Smooth muscle cell (in vitro differentiated cells): ENCODE measurements at regions not wholly inside any gene's neighbourhood (a gene's known extent, or its start where the extent isn't known, plus 50 kb on each side); places are given as distances from the start of the nearest gene placed in this dataset.

Source experiments
- DNase-seq: peaks from one replicate; lab custom pipeline; 2025; ENCODE audit not compliant: unreplicated experiment; lab: John Stamatoyannopoulos, UW
- H2AFZ ChIP-seq: fragments of 200-600 bp; sonication (generic); 2 replicates; pipeline ENCODE4 v1.6.0; 2016; ENCODE audit warnings: antibody characterized with exemption, low read depth, mild to moderate bottlenecking
- H3F3A ChIP-seq: fragments of 200-600 bp; sonication (generic); 2 replicates; pipeline ENCODE4 v1.6.0; 2017; ENCODE audit warnings: antibody characterized with exemption, low read depth
- H3K27ac ChIP-seq: fragments of 200-600 bp; sonication (generic); 2 replicates; pipeline ENCODE4 v1.5.1; 2016; ENCODE audit warnings: low read depth, mild to moderate bottlenecking
- H3K27me3 ChIP-seq: fragments of 200-600 bp; sonication (generic); 2 replicates; pipeline ENCODE4 v1.6.1; 2016; ENCODE audit warnings: low read depth, mild to moderate bottlenecking
- H3K36me3 ChIP-seq: fragments of 200-600 bp; sonication (generic); 2 replicates; pipeline ENCODE4 v1.5.1; 2016; ENCODE audit warnings: low read depth
- H3K4me1 ChIP-seq: fragments of 200-600 bp; sonication (generic); 2 replicates; pipeline ENCODE4 v1.5.1; 2016; ENCODE audit warnings: low read depth
- H3K4me2 ChIP-seq: fragments of 200-600 bp; sonication (generic); 2 replicates; pipeline ENCODE4 v1.6.0; 2016; ENCODE audit warnings: mild to moderate bottlenecking
- H3K4me3 ChIP-seq: fragments of 200-600 bp; sonication (generic); 2 replicates; pipeline ENCODE4 v1.5.1; 2016; ENCODE audit warnings: mild to moderate bottlenecking
- H3K79me2 ChIP-seq: fragments of 200-600 bp; sonication (generic); 2 replicates; pipeline ENCODE4 v1.6.0; 2016; ENCODE audit warnings: low read depth, mild to moderate bottlenecking
- H3K9ac ChIP-seq: fragments of 200-600 bp; sonication (generic); 2 replicates; pipeline ENCODE4 v1.6.0; 2016; ENCODE audit warnings: low read depth
- H3K9me3 ChIP-seq: fragments of 200-600 bp; sonication (generic); replicated peaks from 2 replicates; pipeline ENCODE4 v1.5.1; 2016; ENCODE audit warnings: low read depth
- H4K20me1 ChIP-seq: fragments of 200-600 bp; sonication (generic); 2 replicates; pipeline ENCODE4 v1.6.0; 2016; ENCODE audit warnings: low read depth
- WGBS: methylation state at CpG from one replicate; pipeline ENCODE4 v1.1.7; 2016; ENCODE audit warnings: low lambda C conversion rate; 5-methylcytosine and 5-hydroxymethylcytosine counted together
- TF ChIP-seq, protein P1 (sequence below): fragments of 200-600 bp; sonication (generic); IDR thresholded peaks from 2 replicates; pipeline ENCODE4 v1.5.1; 2017; ENCODE audit warnings: borderline replicate concordance, mild to moderate bottlenecking, antibody characterized with exemption; ENCODE audit not compliant: insufficient read depth, poor library complexity, severe bottlenecking

DNA sequence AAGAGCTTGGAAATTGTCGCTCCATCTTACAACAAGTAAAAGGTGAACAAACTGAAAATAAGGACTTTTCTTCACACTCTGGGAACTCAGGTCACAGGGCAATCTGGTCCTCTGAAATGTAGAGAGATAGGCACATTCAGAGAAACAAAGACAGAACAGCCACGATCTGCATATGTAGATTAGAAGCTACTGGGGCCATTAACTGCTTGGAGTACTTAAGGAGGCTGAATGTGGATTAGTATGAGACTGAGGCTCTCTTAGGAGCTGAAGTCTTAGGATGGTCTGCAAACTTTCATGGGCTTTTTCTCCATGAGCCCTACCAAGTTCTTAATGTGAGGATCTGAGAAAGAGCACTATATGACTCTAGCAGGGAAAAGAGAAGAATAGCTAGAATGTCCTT is 265.3 kb upstream of the NXPH2 start:
- H3K4me3 ChIP-seq: no peak overlapping the region
- H2AFZ ChIP-seq: peak overlapping the region; percentile 31
- no peak overlapping the region for H3K4me2 ChIP-seq
- TF ChIP-seq, protein P1, sequence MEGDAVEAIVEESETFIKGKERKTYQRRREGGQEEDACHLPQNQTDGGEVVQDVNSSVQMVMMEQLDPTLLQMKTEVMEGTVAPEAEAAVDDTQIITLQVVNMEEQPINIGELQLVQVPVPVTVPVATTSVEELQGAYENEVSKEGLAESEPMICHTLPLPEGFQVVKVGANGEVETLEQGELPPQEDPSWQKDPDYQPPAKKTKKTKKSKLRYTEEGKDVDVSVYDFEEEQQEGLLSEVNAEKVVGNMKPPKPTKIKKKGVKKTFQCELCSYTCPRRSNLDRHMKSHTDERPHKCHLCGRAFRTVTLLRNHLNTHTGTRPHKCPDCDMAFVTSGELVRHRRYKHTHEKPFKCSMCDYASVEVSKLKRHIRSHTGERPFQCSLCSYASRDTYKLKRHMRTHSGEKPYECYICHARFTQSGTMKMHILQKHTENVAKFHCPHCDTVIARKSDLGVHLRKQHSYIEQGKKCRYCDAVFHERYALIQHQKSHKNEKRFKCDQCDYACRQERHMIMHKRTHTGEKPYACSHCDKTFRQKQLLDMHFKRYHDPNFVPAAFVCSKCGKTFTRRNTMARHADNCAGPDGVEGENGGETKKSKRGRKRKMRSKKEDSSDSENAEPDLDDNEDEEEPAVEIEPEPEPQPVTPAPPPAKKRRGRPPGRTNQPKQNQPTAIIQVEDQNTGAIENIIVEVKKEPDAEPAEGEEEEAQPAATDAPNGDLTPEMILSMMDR: no peak
- H3K27me3 ChIP-seq: no peaks in the 10 kb centered on the region
- 60% methylated on average over 2 of the region's 2 CpGs for WGBS
- H4K20me1 ChIP-seq: no peaks in the 10 kb centered on the region
- H3F3A ChIP-seq: no peaks in the 10 kb centered on the region
- no peak overlapping the region for H3K27ac ChIP-seq
- H3K4me1 ChIP-seq: no peaks in the 10 kb centered on the region
- DNase-seq: no peak
- no peaks in the 10 kb centered on the region for H3K9me3 ChIP-seq
- no peak overlapping the region for H3K9ac ChIP-seq
- H3K79me2 ChIP-seq: no peaks in the 10 kb centered on the region
- H3K36me3 ChIP-seq: no peaks in the 10 kb centered on the region

GRCh38 chr2:139034064-139034463 is 253.9 kb upstream of the NXPH2 start:
- Histone ChIP-seq H3K4me3 (no peak overlapping the region), H3K36me3 (no peaks in the 10 kb centered on the region), H2AFZ (no peak overlapping the region), H3K27me3 (no peaks in the 10 kb centered on the region), H3K9me3 (no peaks in the 10 kb centered on the region), H3K9ac (no peak overlapping the region), H3K4me2 (no peak overlapping the region), H4K20me1 (no peaks in the 10 kb centered on the region), H3K79me2 (no peaks in the 10 kb centered on the region), H3K27ac (no peak overlapping the region), H3K4me1 (no peaks in the 10 kb centered on the region), H3F3A (no peaks in the 10 kb centered on the region)
- DNase-seq: no peak
- TF ChIP-seq, protein P1: no peak

GRCh38 chr2:139033300-139033699 is 253.1 kb upstream of the NXPH2 start:
- Histone ChIP-seq H3K27me3 (no peaks in the 10 kb centered on the region), H3K9me3 (no peaks in the 10 kb centered on the region), H3F3A (no peaks in the 10 kb centered on the region), H4K20me1 (no peaks in the 10 kb centered on the region), H3K9ac (no peak overlapping the region), H3K4me3 (no peak overlapping the region), H3K36me3 (no peaks in the 10 kb centered on the region), H3K4me2 (no peak overlapping the region), H3K4me1 (no peaks in the 10 kb centered on the region), H3K79me2 (no peaks in the 10 kb centered on the region), H3K27ac (no peak overlapping the region), H2AFZ (no peak overlapping the region)
- 56% methylated on average over 2 of the region's 2 CpGs for WGBS
- DNase-seq: no peak
- TF ChIP-seq, protein P1: no peak

DNA sequence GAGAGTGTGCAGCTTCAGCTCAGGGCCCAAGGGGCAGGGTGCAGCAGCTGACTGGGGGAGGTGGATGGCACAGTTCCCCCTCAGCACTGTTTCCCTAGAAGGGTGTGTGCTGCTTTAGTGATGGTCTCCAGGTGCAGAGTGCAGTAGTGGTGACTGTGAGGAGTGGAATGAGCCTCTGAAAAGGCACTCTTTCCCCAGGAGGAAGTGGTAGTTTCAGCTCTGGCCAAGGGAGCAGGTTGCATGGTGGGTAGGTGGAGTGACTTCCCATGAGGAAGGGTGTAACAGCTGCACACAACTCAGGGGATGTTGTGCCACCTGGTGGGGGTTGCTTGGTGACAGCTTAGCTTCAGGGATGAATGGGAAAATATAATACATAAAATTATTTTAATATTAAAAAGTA is 251.5 kb upstream of the NXPH2 start:
- H3K4me1 ChIP-seq: no peaks in the 10 kb centered on the region
- H3K4me3 ChIP-seq: no peak overlapping the region
- H3K9me3 ChIP-seq: no peaks in the 10 kb centered on the region
- H4K20me1 ChIP-seq: no peaks in the 10 kb centered on the region
- no peak for DNase-seq
- no peak overlapping the region for H3K9ac ChIP-seq
- no peaks in the 10 kb centered on the region for H3K79me2 ChIP-seq
- no peaks in the 10 kb centered on the region for H3K36me3 ChIP-seq
- no peaks in the 10 kb centered on the region for H3F3A ChIP-seq
- H3K4me2 ChIP-seq: no peak overlapping the region
- no peaks in the 10 kb centered on the region for H3K27me3 ChIP-seq
- TF ChIP-seq, protein P1: no peak
- no peak overlapping the region for H3K27ac ChIP-seq
- no peak overlapping the region for H2AFZ ChIP-seq
